Femur (tissue), 1 donor: ENCODE measurements at regions not wholly inside any gene's neighbourhood (a gene's known extent, or its start where the extent isn't known, plus 50 kb on each side); places are given as distances from the start of the nearest gene placed in this dataset.
"Not testable (repeated sequence)": the region's sequence is repeated elsewhere in the genome, so short reads cannot be mapped to it uniquely, and the experiment has no call there.

ENCODE experiments used
- DNase-seq: peaks from one replicate; pipeline ENCODE4 v3.0.0-alpha.2; 2017

- DNase-seq: no peak
Measured at GRCh38 chr11:105429096-105429910, 180.6 kb upstream of the GRIA4 start.

- DNase-seq: no peak
Measured at GRCh38 chr11:105407101-105407500, 202.8 kb upstream of the GRIA4 start.

- DNase-seq: no peak
Measured at GRCh38 chr11:105401269-105401809, 208.5 kb upstream of the GRIA4 start.

- DNase-seq: no peak
Measured at GRCh38 chr11:105399511-105399910, 210.4 kb upstream of the GRIA4 start.

DNA sequence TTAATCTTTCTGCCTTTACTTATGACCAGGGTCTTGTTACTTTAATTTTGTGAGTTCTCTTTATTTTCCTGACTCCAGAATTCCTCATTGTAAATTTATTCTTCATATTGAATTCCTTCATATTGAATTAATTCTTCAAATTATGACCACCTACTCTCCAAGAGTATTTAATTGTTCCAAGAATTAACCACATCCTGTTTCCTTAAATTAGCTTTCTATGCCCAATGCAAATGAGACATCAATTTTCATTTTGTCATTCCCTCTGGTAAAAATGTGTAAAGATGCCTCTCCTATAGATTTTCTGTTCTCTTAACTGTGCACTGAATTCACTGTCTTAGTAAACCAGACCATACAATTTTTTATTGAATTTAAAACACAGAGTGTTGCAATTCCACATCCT is 211.2 kb upstream of the GRIA4 start:
- DNase-seq: no peak

DNA sequence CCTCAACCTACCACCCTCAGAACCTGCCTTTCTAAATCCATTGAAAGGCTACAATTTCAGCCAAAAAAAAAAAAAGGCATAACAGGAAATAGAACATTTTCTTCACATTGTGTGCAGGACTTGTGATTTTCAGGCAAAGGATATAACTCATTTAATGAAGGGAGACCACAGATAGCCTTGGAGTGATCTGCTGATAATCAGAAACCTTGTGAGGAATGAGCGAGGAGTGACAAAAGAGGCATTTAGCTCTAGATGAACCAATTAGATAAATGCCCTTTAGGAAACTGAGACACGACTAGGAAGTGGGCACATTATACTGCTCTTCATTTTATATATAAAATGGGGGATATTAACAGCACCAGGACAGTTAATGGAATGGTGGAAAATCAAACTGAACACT is 216.5 kb upstream of the GRIA4 start:
- no peak for DNase-seq

GRCh38 chr11:105392556-105392955 is 217.3 kb upstream of the GRIA4 start:
- no peak for DNase-seq

- no peak for DNase-seq
Measured at GRCh38 chr11:105389952-105390351, 219.9 kb upstream of the GRIA4 start.

DNA sequence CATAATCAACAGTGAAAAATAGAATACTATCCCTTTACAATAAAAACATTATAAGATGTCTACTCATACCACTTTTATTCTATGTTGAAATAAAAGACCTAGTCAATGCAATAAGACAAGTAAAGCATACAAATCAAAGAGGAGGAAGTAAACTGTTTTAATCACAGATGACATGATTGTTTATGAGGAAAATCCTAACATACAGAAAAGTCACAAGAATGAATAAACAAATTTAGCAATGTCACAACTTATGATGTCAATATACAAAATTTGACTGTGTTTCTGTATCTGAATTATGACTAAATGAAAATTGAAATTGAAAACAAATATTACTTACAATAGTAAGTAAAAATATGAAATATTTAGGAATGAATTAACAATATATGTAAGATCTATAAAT is 221.9 kb upstream of the GRIA4 start:
- no peak for DNase-seq

DNA sequence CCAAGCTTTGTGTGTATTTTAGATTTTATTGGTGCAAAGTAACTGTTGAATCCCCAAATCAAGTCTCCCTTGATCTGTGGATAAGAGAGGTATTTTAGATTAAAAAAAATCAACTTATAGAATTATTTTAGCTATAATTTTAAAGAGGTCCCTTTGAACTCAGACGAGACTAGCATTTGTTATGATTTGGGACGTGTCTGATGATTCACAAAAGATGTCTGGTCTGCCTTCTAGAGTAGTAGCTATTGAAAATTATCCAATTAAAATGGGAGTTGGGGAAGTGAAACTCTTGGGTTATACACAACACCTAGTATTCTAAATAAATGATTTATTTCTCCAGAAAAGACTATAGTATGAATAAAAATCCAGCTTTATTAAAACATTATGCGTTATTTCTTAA is 227.9 kb upstream of the GRIA4 start:
- no peak for DNase-seq

DNA sequence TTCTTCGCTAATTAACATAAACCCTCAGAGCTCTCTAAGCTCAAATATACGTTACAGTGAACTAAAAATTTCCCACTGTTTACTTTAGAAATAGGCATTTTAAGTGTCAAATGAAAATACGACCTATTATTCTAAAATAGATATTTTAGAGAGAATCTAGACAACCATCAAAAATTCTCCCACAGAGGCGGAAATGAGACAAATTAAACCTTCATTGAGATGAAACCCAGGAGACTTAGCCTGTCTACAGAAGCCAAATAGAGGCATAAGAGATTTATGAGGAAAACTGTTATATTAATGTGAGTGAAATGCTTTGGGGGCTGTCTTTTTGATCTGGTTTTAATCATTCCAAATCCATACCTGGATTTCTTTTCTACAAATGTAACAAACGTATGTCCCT is 232.0 kb upstream of the GRIA4 start:
- DNase-seq: no peak

GRCh38 chr11:105372206-105372605 is 232.6 kb upstream of the CARD18 start:
- no peak for DNase-seq

DNA sequence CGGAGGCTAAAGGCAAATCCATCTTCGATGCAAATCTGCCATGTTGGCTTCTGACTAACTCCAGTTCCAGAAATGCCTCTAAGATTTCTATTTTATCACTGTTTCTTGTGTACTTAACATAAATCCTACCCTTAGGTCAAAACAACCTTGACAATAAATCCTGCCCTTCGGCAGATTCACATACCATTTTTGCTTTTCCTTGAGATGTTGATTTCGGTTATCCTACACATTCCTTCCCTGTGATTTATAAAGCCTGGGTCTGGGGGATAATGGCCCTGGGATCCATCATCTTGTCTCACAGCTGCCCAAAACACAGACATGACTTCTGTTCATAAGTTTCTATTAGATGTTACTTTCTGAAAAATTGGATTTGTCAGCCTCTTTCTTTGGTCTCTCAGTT is 231.7 kb upstream of the CARD18 start:
- no peak for DNase-seq

- DNase-seq: no peak
Measured at GRCh38 chr11:105368711-105369110, 229.1 kb upstream of the CARD18 start.

GRCh38 chr11:105367129-105367528 is 227.6 kb upstream of the CARD18 start:
- no peak for DNase-seq

DNA sequence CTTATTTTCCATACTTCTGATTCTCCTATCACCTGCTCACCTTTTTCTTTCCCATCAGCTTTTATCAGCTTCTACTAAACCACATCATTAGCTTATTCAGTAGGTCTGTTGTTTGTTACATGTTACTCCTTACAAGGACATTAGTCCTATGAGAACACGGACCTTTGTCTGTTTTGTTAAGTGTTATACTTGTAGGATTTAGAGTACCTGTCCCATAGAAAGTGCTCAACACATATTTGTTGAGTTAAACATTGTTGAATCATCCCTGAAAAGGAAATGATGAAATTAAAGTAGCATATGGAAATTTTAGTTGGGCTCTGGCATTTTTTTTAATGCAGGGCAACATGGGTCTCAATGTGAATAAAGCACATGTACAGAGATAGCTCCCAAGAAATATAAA is 222.1 kb upstream of the CARD18 start:
- DNase-seq: no peak

DNA sequence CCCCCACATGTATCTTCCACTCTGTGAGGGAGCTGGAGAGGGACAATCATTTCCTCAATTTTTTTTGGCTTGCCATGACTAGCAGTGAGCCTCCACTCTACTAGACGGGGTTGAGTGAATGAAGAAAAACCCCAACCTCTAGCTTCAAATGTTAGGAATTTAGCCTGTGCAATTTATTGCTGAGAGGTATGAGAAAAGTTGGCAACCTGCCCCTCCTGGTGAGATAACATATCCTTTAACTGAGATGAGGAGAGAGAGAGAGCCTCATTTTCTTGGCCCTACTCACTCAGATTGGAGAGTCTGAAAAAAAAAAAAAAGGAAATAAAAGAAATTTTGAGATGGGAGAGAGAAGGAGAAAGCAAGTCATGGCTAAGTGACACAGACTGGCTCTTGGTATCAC is 218.2 kb upstream of the CARD18 start:
- DNase-seq: no peak

- DNase-seq: no peak
Measured at GRCh38 chr11:105357146-105357545, 217.6 kb upstream of the CARD18 start.

DNA sequence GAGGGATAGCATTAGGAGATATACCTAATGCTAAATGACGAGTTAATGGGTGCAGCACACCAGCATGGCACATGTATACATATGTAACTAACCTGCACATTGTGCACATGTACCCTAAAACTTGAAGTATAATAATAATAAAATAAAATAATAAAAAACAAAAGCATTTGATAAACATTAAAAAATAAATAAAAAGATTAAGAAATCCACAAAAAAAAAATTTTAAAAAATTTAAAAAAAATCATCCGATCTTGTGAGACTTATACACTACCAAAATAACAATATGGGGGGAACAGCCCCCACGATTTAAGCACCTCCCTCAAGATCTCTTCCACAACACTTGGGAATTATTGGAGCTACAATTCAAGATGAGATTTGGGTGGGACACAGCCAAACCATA is 210.3 kb upstream of the CARD18 start:
- DNase-seq: not testable (repeated sequence)

DNA sequence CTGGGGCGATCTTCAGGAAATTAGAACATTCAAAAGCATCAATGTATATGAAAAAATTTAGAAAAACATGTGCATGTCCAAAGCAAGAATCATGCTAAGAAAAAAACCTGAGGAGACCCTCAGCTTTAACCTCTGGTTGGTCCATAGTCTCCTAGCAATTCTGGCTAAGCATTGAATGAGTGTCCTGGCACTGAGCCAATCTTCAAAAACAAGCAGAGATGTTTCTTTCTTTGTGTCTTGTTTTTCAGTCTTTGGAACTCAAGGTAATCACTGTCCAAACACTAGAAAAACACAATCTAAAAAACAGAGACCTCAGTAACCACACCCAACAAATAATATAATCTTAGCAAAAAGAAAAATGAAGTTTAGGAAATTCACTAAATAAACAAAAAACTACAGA is 205.4 kb upstream of the CARD18 start:
- DNase-seq: no peak

DNA sequence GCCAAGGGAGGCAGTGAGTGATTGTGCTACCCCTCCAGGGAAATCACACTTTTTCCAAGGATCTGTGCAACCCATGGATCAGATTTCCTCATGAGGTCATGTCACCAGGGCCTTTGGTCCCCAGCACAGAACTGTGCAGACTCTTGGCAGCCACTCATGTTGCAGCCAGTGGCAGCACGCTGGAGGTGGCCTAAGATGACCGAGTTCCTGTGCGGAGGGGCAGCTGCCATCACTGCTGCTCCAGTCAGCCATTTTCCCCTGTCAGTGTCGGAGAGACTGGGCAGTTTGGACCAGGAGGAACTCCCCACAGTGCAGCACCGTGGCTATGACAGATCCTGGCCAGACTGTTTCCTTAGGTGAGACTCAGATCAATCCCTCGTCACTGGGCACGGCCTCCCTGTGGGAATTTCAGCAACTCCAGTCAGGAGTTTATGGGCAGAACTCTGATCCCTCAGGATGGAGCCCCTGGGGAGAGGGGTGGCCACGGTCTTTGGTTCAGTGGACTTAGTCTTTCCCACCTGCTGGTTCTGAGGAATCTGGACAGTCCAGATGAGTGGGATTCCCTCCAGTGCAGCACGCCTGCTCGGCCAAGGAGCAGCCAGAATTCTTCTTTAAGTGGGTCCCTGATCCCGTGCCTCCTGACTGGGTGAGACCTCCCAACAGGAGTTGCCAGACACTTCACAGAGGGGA is 194.6 kb upstream of the CARD18 start:
- no peak for DNase-seq

DNA sequence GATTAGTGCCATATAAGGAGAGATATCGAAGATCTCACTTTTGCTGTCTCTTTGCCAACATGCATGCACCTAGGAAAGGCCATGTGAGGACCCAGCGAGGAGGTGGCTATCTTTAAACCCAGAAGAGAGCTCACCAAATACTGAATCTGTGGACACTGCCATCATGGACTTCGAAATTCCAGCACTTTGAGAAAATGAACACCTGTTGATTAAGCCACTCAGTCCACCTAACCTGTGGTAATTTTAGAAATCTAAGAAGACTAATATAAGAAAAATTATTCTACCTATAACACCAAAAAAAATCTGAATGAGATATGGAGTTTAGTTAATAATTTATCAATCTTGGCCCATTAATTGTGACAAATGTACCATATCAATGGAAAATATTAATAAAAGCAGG is 193.6 kb upstream of the CARD18 start:
- no peak for DNase-seq

GRCh38 chr11:105332171-105332570 is 192.6 kb upstream of the CARD18 start:
- DNase-seq: no peak

- DNase-seq: no peak
Measured at GRCh38 chr11:105328061-105328460, 188.5 kb upstream of the CARD18 start.
